ENCODE measurements at regions not wholly inside any gene's neighbourhood (a gene's known extent, or its start where the extent isn't known, plus 50 kb on each side); places are given as distances from the start of the nearest gene placed in this dataset.

GRCh38 chr14:89616852-89617341 lies 199.9 kb upstream of the FOXN3 start:
- TF ChIP-seq CTCF (IDR thresholded peaks at IDR 0.05) (no peak), EP300 (IDR thresholded peaks at IDR 0.05) (no peak), POLR2AphosphoS5 (IDR thresholded peaks at IDR 0.05) (no peak)

Measured in suprapubic skin (tissue), 4 donors.